ENCODE measurements at regions not wholly inside any gene's neighbourhood (a gene's known extent, or its start where the extent isn't known, plus 50 kb on each side); places are given as distances from the start of the nearest gene placed in this dataset.
"Not testable (repeated sequence)": the region's sequence is repeated elsewhere in the genome, so short reads cannot be mapped to it uniquely, and the experiment has no call there.

- DNase-seq: not testable (repeated sequence)
Observed at GRCh38 chrX:107296184-107296583, 89.8 kb downstream of the DNAAF6 start.

GRCh38 chrX:107298276-107298675 lies 91.9 kb downstream of the DNAAF6 start:
- DNase-seq: no peak

GRCh38 chrX:107301253-107301652 lies 94.8 kb downstream of the DNAAF6 start:
- no peak for DNase-seq

DNA sequence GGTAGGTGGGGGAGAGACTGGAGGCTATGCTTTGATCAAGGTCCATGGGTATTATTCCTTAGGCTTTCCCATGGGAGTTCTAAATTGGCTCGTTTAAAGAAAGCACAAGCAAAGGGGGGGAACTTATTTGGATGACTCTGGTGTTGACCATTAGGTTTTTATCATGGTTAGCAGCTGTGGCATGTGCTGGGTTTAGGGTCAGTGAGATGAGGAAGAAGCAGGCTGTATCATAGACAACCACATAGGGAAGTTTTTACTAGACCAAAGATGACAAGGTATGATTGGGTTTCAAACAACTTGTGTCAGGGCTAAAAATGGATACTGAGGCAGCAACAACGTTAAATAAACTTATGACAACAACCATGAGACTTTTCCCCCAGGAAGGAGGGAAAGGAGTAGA lies 97.7 kb downstream of the DNAAF6 start:
- no peak for DNase-seq

- DNase-seq: no peak
Observed at GRCh38 chrX:107323786-107324492, 117.5 kb downstream of the DNAAF6 start.

- DNase-seq: peak; percentile 3
Observed at GRCh38 chrX:107324493-107325310, 118.3 kb downstream of the DNAAF6 start.

DNA sequence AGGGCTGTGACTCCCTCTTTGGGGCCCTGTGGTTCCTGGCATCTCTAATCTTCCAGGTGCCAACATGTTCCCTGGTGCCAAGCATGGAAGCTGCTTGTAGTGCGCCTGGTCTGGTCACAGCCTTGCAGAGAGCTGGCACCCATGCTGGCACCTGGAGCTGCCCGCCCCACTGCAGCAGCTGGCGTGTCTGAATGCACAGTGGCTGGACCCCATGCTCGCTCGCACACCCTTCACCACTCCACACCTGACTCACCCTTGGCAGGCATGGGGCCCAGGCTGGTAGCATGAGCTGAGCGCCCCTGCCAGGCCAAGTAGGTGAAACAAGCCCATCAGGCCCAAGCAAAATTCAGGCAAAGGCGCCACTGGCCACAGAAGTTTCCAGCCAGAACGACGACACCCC lies 119.1 kb downstream of the DNAAF6 start:
- DNase-seq: no peak

GRCh38 chrX:107348051-107348450 lies 101.4 kb upstream of the FRMPD3 start:
- no peak for DNase-seq

- no peak for DNase-seq
Observed at GRCh38 chrX:107348990-107349389, 100.5 kb upstream of the FRMPD3 start.

- no peak for DNase-seq
Observed at GRCh38 chrX:107355533-107355932, 93.9 kb upstream of the FRMPD3 start.

GRCh38 chrX:107360788-107361360 lies 88.6 kb upstream of the FRMPD3 start:
- DNase-seq: no peak

DNA sequence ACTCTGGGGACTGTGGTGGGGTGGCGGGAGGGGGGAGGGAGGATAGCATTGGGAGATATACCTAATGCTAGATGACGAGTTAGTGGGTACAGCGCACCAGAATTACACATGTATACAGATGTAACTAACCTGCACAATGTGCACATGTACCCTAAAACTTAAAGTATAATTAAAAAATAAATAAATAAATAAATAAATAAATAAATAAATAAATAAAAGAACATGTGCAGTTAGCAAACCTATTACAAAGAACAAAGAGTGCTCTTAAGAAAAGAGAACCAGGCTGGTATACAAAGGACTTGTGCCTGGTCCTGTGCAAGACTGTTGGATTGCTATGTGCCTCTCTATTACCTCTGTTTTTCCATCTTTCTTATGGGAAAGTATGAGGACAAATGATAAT lies 79.3 kb upstream of the FRMPD3 start:
- DNase-seq: not testable (repeated sequence)

DNA sequence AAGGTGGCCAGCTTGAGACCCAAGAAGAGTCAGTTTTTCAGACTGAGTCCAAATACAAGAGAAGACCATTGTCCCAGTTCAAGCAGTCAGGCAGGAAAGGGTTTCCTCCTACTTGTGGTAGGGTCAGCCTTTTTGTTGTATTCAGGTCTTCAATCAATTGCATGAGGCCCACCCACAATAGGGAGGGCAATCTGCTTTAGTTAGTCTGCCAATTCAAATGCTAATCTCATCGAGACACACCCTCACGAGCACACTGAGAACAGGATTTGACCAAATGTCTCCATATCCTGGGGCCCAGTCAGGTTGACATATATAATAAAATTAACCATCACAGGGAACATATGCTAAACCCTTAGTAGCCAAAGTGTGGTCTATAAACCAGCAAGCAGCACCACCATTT lies 75.3 kb upstream of the FRMPD3 start:
- DNase-seq: no peak

- DNase-seq: no peak
Observed at GRCh38 chrX:107374831-107375230, 74.6 kb upstream of the FRMPD3 start.

DNA sequence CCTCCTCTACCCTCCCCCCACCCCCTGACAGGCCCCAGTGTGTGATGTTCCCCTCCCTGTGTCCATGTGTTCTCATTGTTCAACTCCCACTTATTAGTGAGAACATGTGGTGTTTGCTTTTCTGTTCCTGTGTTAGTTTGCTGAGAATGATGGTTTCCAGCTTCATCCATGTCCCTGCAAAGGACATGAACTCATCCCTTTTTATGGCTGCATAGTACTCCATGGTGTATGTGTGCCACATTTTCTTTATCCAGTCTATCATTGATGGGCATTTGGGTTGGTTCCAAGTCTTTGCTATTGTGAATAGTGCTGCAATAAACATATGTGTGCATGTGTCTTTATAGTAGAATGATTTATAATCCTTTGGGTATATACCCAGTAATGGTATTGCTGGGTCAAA lies 73.3 kb upstream of the FRMPD3 start:
- DNase-seq: not testable (repeated sequence)

- DNase-seq: no peak
Observed at GRCh38 chrX:107384397-107385105, 64.9 kb upstream of the FRMPD3 start.

GRCh38 chrX:107389726-107390125 lies 59.7 kb upstream of the FRMPD3 start:
- DNase-seq: no peak

DNA sequence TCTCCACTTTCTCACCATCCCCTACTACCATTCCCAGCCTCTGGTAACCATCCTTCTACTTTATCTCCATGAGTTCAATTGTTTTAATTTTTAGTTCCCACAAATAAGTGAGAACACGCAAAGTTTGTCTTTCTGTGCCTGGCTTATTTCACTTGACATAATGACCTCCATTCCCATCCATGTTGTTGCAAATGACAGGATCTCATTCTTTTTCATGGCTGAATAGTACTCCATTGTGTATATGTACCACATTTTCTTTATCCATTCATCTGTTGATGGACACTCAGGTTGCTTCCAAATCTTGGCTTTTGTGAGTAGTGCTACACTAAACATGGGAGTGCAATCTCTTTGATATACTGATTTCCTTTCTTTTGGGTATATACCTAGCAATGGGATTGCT lies 55.8 kb upstream of the FRMPD3 start:
- not testable (repeated sequence) for DNase-seq

DNA sequence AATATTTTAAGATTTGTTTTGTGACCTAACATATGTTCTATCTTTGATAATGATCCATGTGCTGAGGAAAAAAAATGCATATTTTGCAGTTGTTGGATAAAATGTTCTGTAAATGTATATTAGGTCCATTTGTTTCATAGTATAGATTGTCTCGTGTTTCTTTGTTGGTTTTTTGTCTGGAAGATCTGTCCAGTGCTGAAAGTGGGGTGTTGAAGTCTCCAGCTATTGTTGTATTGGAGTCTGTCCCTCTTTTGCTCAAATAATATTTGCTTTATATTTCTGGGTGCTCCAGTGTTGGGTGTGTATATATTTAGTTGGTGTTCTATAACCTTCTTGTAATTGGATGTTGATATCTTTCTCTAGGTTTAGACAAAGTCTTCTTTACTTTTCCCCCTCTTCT lies 53.2 kb upstream of the FRMPD3 start:
- no peak for DNase-seq

- DNase-seq: no peak
Observed at GRCh38 chrX:107396783-107397182, 52.7 kb upstream of the FRMPD3 start.

- no peak for DNase-seq
Observed at GRCh38 chrX:107398115-107398514, 51.3 kb upstream of the FRMPD3 start.
